Activated CD4-positive, alpha-beta T cell treated with anti-CD3 and anti-CD28 coated beads, Interleukin-2, amount 10 ng/mL, durations not matched to agents 24 days and 14 days (primary cell): ENCODE measurements at regions not wholly inside any gene's neighbourhood (a gene's known extent, or its start where the extent isn't known, plus 50 kb on each side); places are given as distances from the start of the nearest gene placed in this dataset.

Experiments used
- DNase-seq: peaks from one replicate; pipeline ENCODE4 v3.0.0; 2022
- H3K27ac Mint-ChIP-seq: one replicate; pipeline ENCODE4 v1.8.0; 2022; ENCODE audit warnings: mild to moderate bottlenecking, mixed read lengths
- H3K27me3 Mint-ChIP-seq: one replicate; pipeline ENCODE4 v1.8.0; 2022; ENCODE audit warnings: mixed read lengths
- H3K36me3 Mint-ChIP-seq: one replicate; pipeline ENCODE4 v1.8.0; 2022; ENCODE audit warnings: low read depth, mild to moderate bottlenecking, mixed read lengths
- H3K4me1 Mint-ChIP-seq: one replicate; pipeline ENCODE4 v1.8.0; 2021; ENCODE audit warnings: mixed read lengths
- H3K4me3 Mint-ChIP-seq: one replicate; pipeline ENCODE4 v1.8.0; 2022; ENCODE audit warnings: mild to moderate bottlenecking, moderate library complexity, mixed read lengths
- H3K9me3 Mint-ChIP-seq: one replicate; pipeline ENCODE4 v1.8.0; 2021; ENCODE audit warnings: mixed read lengths
- intact Hi-C: fragments of 100-400 bp; cut with micrococcal nuclease; formaldehyde crosslinking; loops from one replicate; pipeline ENCODE4 v1.15.1; 2023

DNA sequence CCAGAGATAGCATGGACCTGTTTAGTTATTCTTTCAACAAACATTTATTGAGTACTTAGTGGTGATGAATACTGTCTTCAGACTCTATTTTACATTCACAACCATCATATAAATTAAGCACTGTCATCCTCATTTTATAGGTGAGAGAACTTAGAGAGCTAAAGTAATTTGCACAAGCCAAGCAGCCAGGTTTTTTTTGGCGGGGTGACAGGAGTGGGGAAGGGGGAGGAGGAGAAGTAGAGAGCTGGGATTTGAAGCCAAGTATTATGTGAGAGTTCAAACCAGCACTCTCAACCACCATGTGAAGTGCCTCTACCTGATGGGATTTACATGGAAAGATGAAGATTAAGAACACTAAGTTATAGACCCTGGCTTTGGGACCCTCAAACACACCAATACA, 547.4 kb upstream of the IL12A start:
- no peaks in the 10 kb centered on the region for H3K27me3 Mint-ChIP-seq
- no peak for DNase-seq
- intact Hi-C loops = no loop called here
- no peaks in the 10 kb centered on the region for H3K36me3 Mint-ChIP-seq
- H3K27ac Mint-ChIP-seq = no peak overlapping the region
- H3K4me3 Mint-ChIP-seq = no peak overlapping the region
- H3K9me3 Mint-ChIP-seq = peaks cover 3% of the 10 kb centered on the region
- no peaks in the 10 kb centered on the region for H3K4me1 Mint-ChIP-seq

DNA sequence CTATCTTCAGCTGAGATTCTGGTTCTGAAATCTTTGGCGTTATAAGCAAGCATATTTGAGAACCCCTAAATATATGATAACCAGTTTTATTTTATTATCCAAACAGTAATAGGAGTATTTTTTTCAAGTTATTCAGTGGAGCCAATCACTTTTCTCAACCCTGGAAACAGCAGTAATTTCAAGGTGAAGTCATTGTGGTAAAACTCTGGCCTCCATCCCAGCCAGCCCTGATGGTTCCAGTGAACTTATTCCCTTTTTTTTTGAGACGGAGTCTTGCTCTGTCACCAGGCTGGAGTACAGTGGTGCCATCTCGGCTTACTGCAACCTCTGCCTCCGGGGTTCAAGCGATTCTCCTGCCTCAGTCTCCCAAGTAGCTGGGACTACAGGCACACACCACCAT, 545.4 kb upstream of the IL12A start:
- Mint-ChIP-seq H3K36me3 (no peaks in the 10 kb centered on the region), H3K4me3 (no peak overlapping the region), H3K27ac (no peak overlapping the region), H3K9me3 (peaks cover 3% of the 10 kb centered on the region), H3K27me3 (no peaks in the 10 kb centered on the region), H3K4me1 (no peaks in the 10 kb centered on the region)
- intact Hi-C loops = no loop called here
- no peak for DNase-seq

DNA sequence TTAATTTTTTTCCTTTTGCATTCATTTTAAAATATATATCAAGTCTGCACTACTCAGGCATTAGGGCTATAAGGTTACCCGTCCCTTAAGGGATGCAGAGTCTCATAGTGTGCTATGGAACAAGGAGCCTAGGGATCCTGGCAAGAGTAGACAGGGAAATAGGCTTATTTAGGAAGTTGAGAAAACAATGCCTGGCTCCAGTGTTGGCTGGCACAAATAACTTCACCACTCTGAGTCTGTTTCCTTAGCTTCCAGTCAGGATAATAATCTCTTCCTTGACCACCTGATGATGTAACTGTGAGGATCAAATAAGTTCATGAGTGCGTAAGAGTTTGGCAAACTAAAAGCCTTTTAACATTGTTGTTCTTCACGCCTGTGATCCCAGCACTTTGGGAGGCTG, 540.8 kb upstream of the IL12A start:
- H3K36me3 Mint-ChIP-seq = no peaks in the 10 kb centered on the region
- intact Hi-C loops = no loop called here

DNA sequence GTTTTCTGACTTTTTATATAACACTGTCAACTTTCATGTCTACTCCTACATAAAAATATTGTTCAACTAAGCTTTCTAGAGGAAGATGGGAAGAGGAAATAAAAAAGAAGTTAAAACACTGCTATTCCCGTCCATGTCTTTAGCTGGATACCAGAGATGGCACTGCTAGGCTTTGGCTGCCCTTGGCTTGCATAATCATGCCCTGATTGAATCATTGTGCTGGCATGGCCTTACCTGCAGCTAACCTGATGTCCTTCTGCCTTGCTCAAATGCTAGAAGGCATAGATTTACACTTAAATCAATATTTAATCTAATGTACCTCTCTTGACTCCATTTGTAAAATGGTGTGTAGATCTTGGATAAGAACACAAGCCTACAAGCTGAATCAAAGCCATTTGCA, 539.7 kb upstream of the IL12A start:
- H3K4me1 Mint-ChIP-seq = no peaks in the 10 kb centered on the region
- H3K36me3 Mint-ChIP-seq = no peaks in the 10 kb centered on the region
- H3K27ac Mint-ChIP-seq = no peak overlapping the region
- intact Hi-C loops = no loop called here
- no peak overlapping the region for H3K4me3 Mint-ChIP-seq
- DNase-seq = no peak
- H3K27me3 Mint-ChIP-seq = no peaks in the 10 kb centered on the region
- H3K9me3 Mint-ChIP-seq = peaks cover 3% of the 10 kb centered on the region

More for the DNA sequence above, 540.8 kb upstream of the IL12A start:
- Mint-ChIP-seq H3K4me1 (no peaks in the 10 kb centered on the region), H3K4me3 (no peak overlapping the region), H3K9me3 (peaks cover 3% of the 10 kb centered on the region), H3K27ac (no peak overlapping the region), H3K27me3 (no peaks in the 10 kb centered on the region)
- DNase-seq = no peak

DNA sequence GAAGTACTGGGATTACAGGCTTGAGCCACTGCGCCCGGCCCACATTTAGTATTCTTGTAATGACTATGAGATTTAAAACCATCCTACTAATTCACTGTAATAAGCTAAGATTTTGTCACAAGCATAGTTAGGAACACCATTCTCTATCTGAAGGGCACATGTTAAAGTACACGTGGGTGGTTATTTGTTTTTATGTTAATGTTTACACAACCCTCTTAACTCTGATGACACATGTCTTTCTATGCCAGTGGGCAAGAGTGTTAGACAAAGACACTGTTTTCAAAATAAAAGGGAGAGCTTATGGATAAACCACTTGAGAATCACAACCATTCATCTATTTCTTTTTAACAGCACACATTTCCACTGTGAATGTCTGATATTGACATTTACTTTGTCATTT, 537.6 kb upstream of the IL12A start:
- Mint-ChIP-seq H3K9me3 (no peaks in the 10 kb centered on the region), H3K27me3 (no peaks in the 10 kb centered on the region), H3K4me3 (no peak overlapping the region), H3K4me1 (no peaks in the 10 kb centered on the region), H3K27ac (no peak overlapping the region), H3K36me3 (no peaks in the 10 kb centered on the region)
- intact Hi-C loops = no loop called here
- no peak for DNase-seq

DNA sequence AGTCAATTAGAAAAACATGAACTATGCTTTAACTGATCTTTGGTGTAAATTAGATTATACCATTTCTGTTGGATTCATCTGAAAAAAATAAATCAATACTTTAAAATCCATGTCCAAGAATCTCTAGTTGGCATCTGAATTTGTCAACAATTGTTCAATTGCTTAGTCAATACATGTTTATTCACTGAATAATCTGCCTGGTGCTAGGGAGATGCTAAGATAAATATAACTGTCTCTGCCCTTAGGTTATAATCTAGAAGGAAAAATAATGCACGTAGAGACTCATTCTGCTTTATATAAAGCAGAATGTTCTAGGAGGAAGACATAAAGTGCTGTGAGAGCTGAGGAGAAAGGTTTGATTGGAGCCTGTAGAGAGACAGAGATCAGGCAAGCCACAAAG, 537.2 kb upstream of the IL12A start:
- no peak overlapping the region for H3K27ac Mint-ChIP-seq
- H3K27me3 Mint-ChIP-seq = no peaks in the 10 kb centered on the region
- no peaks in the 10 kb centered on the region for H3K36me3 Mint-ChIP-seq
- H3K9me3 Mint-ChIP-seq = no peaks in the 10 kb centered on the region
- intact Hi-C loops = no loop called here
- H3K4me1 Mint-ChIP-seq = no peaks in the 10 kb centered on the region
- H3K4me3 Mint-ChIP-seq = no peak overlapping the region
- DNase-seq = no peak

DNA sequence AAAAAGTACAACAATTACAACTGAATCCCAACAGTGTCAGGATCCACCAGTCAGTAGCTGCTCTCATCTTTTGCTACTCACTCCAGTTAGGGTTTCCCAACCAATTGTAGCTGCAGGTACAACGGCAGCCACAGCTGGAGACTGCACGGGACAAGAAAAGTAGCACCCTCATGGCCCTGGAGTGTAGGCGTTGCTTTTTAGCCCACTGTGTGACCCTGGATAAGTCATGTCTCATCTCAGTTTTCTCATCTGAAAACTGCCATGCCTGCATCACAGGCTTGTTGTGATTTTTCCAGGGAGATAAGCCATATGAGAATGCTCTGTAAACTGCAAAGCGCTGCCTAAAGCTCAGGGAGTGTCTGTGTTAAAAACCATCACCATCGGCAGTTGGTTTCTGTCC, 535.6 kb upstream of the IL12A start:
- Mint-ChIP-seq H3K4me3 (no peak overlapping the region), H3K27ac (no peak overlapping the region), H3K27me3 (no peaks in the 10 kb centered on the region), H3K9me3 (no peaks in the 10 kb centered on the region), H3K4me1 (no peaks in the 10 kb centered on the region), H3K36me3 (no peaks in the 10 kb centered on the region)
- intact Hi-C loops = no loop called here
- no peak for DNase-seq

DNA sequence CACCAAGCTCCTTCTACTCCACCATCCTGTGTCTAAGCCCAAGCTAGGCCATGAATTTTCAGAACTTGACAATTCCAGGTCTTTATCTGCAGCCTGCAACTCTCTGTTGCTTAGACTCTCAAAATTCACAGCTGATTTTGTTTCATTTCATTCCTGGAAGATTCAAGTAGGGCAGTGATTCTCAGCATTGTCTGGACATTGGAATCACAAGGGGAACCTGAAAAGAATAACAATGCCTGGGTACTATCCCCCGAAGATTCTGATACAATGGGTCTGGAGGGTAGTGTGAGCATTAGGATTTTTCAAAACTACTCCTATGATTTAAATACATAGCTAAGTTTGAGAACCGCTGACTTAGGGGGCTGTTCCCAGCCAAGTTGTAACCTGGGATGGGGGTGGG, 534.7 kb upstream of the IL12A start:
- H3K27ac Mint-ChIP-seq = no peak overlapping the region
- no peaks in the 10 kb centered on the region for H3K9me3 Mint-ChIP-seq
- no peak overlapping the region for H3K4me3 Mint-ChIP-seq
- no peak for DNase-seq
- no peaks in the 10 kb centered on the region for H3K4me1 Mint-ChIP-seq
- H3K36me3 Mint-ChIP-seq = no peaks in the 10 kb centered on the region
- H3K27me3 Mint-ChIP-seq = no peaks in the 10 kb centered on the region
- intact Hi-C loops = no loop called here

DNA sequence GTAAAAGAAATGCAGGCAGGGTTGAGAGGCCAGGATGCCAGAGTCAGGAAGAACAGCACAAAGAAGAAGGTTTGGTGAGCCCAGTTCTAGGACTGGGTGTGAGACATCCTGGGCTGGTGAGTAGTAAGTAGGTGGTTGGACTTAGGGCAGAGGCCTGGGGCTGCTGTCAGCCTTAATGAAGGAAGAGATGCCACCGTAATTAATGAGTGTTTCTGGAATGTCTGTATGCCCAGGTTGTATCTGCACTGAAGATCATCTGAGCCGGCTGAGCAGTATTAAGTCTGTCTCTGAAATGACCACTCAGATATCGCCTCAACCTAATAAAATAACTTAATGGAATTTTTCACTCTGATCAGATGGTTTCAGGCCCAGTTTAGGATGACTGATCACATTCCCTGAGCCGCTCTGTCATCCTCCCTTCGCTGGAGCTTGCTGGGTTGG, 532.9 kb upstream of the IL12A start:
- intact Hi-C loops = no loop called here
- DNase-seq = no peak
- Mint-ChIP-seq H3K27me3 (no peaks in the 10 kb centered on the region), H3K9me3 (no peaks in the 10 kb centered on the region), H3K4me1 (no peaks in the 10 kb centered on the region), H3K4me3 (no peak overlapping the region), H3K36me3 (no peaks in the 10 kb centered on the region), H3K27ac (no peak overlapping the region)

DNA sequence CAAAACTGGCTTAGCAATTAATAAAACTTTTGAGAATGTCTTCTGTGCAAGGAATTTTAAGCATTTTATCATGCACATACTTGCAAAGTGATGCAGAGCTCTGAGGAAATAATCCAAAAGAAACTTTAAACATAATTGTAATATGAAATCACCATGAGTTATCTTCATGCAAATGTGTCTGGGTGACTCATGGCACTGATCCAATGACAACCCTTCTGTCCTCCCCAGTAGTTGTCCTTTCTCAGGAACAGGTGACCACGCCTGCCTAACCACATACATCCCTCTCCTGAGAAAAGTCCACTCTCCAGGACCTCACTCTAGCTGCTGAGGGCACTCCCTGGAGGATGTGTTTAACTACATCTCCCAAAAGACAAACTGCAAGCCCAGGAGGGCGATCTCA, 530.6 kb upstream of the IL12A start:
- Mint-ChIP-seq H3K4me1 (no peaks in the 10 kb centered on the region), H3K9me3 (no peaks in the 10 kb centered on the region), H3K27ac (no peak overlapping the region), H3K36me3 (no peaks in the 10 kb centered on the region), H3K4me3 (no peak overlapping the region), H3K27me3 (no peaks in the 10 kb centered on the region)
- intact Hi-C loops = no loop called here
- no peak for DNase-seq

DNA sequence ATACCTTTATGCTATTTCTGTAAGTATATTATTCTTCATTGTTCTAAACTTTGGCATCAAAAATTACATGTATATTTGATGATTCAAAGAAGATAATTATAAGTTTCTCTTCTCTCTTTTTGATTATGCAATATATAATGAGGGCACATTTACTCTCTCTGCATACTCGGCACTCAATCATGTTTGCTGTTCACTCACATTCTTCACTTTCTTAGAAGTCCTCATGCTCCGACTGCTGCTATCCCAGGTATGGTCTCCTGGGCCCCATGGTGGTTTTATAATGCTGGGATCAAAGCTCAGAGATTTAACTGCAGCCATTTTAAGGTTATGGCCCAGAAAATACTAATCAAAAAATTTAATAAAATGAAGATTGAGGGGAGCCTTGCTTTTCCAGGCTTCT, 529.7 kb upstream of the IL12A start:
- intact Hi-C loops = no loop called here
- H3K27ac Mint-ChIP-seq = no peak overlapping the region
- no peaks in the 10 kb centered on the region for H3K36me3 Mint-ChIP-seq
- H3K9me3 Mint-ChIP-seq = no peaks in the 10 kb centered on the region
- no peaks in the 10 kb centered on the region for H3K27me3 Mint-ChIP-seq
- H3K4me3 Mint-ChIP-seq = no peak overlapping the region
- DNase-seq = no peak
- no peaks in the 10 kb centered on the region for H3K4me1 Mint-ChIP-seq

DNA sequence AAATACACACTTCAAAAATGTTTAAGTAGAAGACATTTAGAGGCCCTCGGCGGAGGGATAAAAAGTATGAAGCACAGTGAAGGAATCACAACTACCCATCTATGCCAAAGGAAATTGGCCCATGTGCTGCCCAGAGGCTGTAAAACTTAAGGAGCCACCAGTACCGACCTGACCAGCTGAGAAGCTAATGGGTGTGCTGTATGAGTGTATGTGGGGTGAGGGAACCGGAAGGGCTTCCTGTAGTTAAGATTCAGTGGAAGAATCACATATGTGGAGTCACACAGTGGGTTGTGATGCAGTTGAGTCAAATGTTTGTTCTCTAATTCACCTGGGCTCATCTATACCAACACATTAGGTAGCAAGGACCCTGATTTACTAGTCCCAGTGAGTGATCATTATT, 516.0 kb upstream of the IL12A start:
- H3K9me3 Mint-ChIP-seq = no peaks in the 10 kb centered on the region
- intact Hi-C loops = no loop called here
- H3K4me3 Mint-ChIP-seq = no peak overlapping the region
- H3K27ac Mint-ChIP-seq = no peak overlapping the region
- no peak for DNase-seq
- no peaks in the 10 kb centered on the region for H3K27me3 Mint-ChIP-seq
- no peaks in the 10 kb centered on the region for H3K36me3 Mint-ChIP-seq
- H3K4me1 Mint-ChIP-seq = no peaks in the 10 kb centered on the region

DNA sequence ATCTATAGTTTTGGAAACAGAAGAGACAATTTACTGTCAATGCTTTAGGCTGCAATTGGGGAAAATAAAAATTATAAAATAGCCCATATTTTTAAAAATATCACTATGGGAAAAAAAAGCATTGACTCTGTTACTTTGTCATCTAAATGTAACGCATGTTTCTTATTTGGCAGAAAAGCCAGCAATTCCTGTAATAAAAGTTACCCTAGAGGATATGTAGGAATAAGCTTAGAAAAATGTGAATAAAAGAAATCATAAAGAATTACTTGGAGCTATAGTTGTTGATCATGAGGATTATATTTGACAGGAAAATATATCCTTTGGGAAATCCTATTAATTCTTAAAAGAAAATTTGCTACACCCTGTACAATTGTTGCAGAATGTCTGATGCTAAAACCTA, 515.4 kb upstream of the IL12A start:
- DNase-seq = no peak
- Mint-ChIP-seq H3K36me3 (no peaks in the 10 kb centered on the region), H3K9me3 (no peaks in the 10 kb centered on the region), H3K27ac (no peak overlapping the region), H3K4me3 (no peak overlapping the region), H3K27me3 (no peaks in the 10 kb centered on the region), H3K4me1 (no peaks in the 10 kb centered on the region)
- intact Hi-C loops = no loop called here

DNA sequence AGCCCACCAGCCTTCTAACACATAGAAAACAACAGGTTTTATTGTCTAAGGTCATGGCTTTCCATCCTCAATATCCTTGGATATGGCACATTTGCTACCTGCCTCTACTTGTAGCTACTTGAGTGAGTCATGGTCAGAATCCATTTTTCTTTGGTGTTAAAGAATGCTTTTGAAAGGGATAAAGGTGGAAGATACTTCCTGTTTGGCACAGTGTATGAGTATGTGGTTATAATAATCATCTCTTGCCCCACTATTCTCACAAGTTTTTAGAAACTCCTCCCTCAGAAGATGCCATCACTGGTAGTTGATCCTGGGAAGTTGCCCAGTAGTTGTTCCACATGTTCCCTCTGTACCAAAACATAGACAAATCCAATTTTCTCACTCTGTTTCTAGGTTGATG, 508.6 kb upstream of the IL12A start:
- Mint-ChIP-seq H3K27me3 (no peaks in the 10 kb centered on the region), H3K9me3 (no peaks in the 10 kb centered on the region), H3K4me3 (no peak overlapping the region), H3K27ac (no peak overlapping the region), H3K4me1 (no peaks in the 10 kb centered on the region), H3K36me3 (no peaks in the 10 kb centered on the region)
- intact Hi-C loops = no loop called here
- DNase-seq = no peak

DNA sequence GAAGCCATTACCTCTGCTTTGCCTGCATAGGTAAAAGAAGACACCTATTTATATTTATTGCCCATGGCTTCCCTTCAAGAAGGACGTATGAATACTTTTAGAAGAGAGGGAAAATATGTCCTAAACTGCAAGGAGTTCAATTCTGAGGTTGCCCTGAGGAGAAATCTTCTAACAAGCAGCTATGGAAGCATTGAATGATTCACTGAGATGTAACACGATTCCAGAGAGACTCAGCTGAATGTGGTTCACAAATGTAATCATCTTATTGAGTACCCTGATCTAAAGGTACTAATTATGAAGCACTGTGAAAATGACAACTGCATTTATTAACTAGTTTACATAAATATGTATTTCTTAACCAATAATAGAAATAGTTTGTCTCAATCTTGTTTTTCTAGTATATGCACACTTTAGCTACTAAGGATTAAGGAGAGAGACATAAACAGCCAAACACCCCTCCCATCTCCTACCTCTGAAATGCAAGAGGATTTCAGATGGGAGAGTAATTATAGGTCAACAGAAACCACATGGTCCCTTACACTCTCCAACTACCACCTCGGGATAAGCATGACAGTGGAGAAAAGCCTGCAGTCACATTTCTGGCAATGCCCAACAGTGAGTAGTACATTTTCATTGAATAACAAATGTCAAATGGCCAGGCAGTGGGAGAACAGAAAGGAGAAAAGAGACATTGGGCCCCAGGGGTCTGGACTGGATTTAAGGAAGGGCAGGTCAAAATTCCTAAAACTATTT, 506.2 kb upstream of the IL12A start:
- Mint-ChIP-seq H3K36me3 (no peaks in the 10 kb centered on the region), H3K4me1 (no peaks in the 10 kb centered on the region), H3K27ac (no peak overlapping the region), H3K9me3 (no peaks in the 10 kb centered on the region), H3K27me3 (no peaks in the 10 kb centered on the region), H3K4me3 (no peak overlapping the region)
- no peak for DNase-seq
- intact Hi-C loops = no loop called here
